Thyroid gland (tissue), 4 donors: ENCODE measurements at regions not wholly inside any gene's neighbourhood (a gene's known extent, or its start where the extent isn't known, plus 50 kb on each side); places are given as distances from the start of the nearest gene placed in this dataset.

Experiments
- POLR2A ChIP-seq, 2 donors: fragments of 450-650 bp; IDR thresholded peaks; one replicate each; pipeline ENCODE4 v1.6.1; 2017; ENCODE audit warnings: antibody characterized with exemption in 2 of 2, mild to moderate bottlenecking in 2 of 2, moderate library complexity in 1 of 2
- TF ChIP-seq, protein P1 (sequence below), 6 experiments: fragments of 200-600 bp in 3 of 6; fragments of 450-650 bp in 3 of 6; sonication (generic) in 3 of 6; IDR thresholded peaks; one replicate each; pipeline ENCODE4 v1.5.1; 2016 to 2019; ENCODE audit warnings: antibody characterized with exemption in 6 of 6, mild to moderate bottlenecking in 2 of 6, inconsistent platforms in 1 of 6, moderate library complexity in 1 of 6

DNA sequence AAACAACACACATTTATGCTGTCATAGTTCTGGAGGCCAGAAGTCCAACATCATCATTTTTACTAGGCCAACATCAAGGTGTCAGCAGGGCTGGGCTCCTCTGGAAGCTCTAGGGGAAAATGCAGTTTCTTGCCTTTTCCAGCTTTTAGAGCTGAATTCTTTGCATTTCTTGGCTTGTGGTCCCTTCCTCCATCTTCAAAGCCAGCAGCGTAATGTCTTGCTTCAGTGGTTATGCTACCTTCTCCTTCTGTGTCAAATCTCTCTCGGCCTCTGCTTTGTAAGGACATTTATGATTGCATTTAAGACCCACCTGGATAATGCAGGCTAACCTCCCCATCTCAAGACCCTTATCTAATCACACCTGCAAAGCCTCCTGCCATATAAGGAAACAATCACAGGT lies 66.5 kb upstream of the ANKRD1 start:
- TF ChIP-seq, protein P1, sequence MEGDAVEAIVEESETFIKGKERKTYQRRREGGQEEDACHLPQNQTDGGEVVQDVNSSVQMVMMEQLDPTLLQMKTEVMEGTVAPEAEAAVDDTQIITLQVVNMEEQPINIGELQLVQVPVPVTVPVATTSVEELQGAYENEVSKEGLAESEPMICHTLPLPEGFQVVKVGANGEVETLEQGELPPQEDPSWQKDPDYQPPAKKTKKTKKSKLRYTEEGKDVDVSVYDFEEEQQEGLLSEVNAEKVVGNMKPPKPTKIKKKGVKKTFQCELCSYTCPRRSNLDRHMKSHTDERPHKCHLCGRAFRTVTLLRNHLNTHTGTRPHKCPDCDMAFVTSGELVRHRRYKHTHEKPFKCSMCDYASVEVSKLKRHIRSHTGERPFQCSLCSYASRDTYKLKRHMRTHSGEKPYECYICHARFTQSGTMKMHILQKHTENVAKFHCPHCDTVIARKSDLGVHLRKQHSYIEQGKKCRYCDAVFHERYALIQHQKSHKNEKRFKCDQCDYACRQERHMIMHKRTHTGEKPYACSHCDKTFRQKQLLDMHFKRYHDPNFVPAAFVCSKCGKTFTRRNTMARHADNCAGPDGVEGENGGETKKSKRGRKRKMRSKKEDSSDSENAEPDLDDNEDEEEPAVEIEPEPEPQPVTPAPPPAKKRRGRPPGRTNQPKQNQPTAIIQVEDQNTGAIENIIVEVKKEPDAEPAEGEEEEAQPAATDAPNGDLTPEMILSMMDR (IDR thresholded peaks at IDR 0.05) = no peak
- TF ChIP-seq POLR2A (IDR thresholded peaks at IDR 0.05) = no peak
